Ectodermal cell (in vitro differentiated cells): ENCODE measurements at regions not wholly inside any gene's neighbourhood (a gene's known extent, or its start where the extent isn't known, plus 50 kb on each side); places are given as distances from the start of the nearest gene placed in this dataset.

Experiments used
- H3K27ac ChIP-seq: 2 replicates; pipeline ENCODE4 v1.7.0; 2013; ENCODE audit warnings: mild to moderate bottlenecking, low read depth, low read length; ENCODE audit not compliant: insufficient read depth, poor library complexity, severe bottlenecking
- H3K27me3 ChIP-seq: 2 replicates; pipeline ENCODE4 v1.7.0; 2013; ENCODE audit warnings: mild to moderate bottlenecking, low read length; ENCODE audit not compliant: insufficient read depth, control insufficient read depth, poor library complexity, severe bottlenecking
- H3K36me3 ChIP-seq: one replicate; pipeline ENCODE4 v1.7.0; 2013; ENCODE audit warnings: low read length; ENCODE audit not compliant: control insufficient read depth, insufficient read depth
- H3K4me1 ChIP-seq: one replicate; pipeline ENCODE4 v1.7.0; 2013; ENCODE audit warnings: low read length; ENCODE audit not compliant: control insufficient read depth, insufficient read depth
- H3K4me3 ChIP-seq: 2 replicates; pipeline ENCODE4 v1.7.0; 2013; ENCODE audit warnings: low read depth, low read length, control low read depth; ENCODE audit not compliant: insufficient read depth
- H3K9me3 ChIP-seq: 2 replicates; pipeline ENCODE4 v1.7.0; 2013; ENCODE audit warnings: mild to moderate bottlenecking, low read length, moderate library complexity; ENCODE audit not compliant: control insufficient read depth
- WGBS, 2 experiments: methylation state at CpG; one replicate each; pipeline ENCODE4 v1.1.7; 2013; ENCODE audit warnings: missing lambda C conversion rate in 2 of 2; 5-methylcytosine and 5-hydroxymethylcytosine counted together

GRCh38 chr1:238232084-238232710 is 341.5 kb upstream of the ZP4 start:
- WGBS, 2 experiments, result 87 to 94% methylated on average over 3 of the region's 3 CpGs

GRCh38 chr1:238226810-238227209 is 336.1 kb upstream of the ZP4 start:
- H3K27ac ChIP-seq, result no peak overlapping the region
- no peaks in the 10 kb centered on the region for H3K36me3 ChIP-seq
- H3K4me3 ChIP-seq, result no peak overlapping the region
- H3K9me3 ChIP-seq, result no peaks in the 10 kb centered on the region
- no peaks in the 10 kb centered on the region for H3K27me3 ChIP-seq
- H3K4me1 ChIP-seq, result no peaks in the 10 kb centered on the region
- WGBS, 2 experiments, result 83 to 90% methylated on average over 2 of the region's 2 CpGs

More at GRCh38 chr1:238232084-238232710, 341.5 kb upstream of the ZP4 start:
- no peak overlapping the region for H3K27ac ChIP-seq
- H3K27me3 ChIP-seq, result no peaks in the 10 kb centered on the region
- H3K4me1 ChIP-seq, result no peaks in the 10 kb centered on the region
- no peaks in the 10 kb centered on the region for H3K9me3 ChIP-seq
- H3K36me3 ChIP-seq, result no peaks in the 10 kb centered on the region
- H3K4me3 ChIP-seq, result no peak overlapping the region

DNA sequence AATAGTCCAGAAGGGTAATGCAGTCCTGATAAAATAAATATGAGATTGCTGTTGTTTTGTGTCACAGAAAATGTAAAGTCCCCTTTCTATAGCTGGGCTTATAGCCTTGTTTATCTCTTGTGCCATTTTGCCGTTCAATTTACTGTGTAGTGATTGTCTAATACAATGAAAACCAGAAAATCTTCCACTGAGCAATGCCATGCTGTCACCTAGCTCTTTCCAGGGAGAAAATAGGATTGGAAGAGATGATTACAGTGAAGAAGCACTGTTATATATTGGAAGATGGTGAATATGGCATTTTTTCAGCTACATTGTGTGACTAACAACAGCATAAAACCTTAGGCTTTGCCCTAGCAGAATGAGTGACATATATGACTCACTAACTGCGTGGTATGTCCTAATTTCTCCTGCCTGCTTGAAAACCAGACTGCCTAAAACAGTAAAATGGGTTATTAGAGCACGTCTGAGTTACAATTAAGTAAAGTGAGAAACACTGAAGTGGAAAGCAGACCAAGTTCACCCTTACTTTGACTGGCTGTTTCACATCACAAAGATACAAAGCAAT is 332.4 kb upstream of the ZP4 start:
- 93 to 98% methylated on average over 3 of the region's 3 CpGs for WGBS, 2 experiments
- H3K27ac ChIP-seq, result no peak overlapping the region
- H3K4me1 ChIP-seq, result no peaks in the 10 kb centered on the region
- no peaks in the 10 kb centered on the region for H3K36me3 ChIP-seq
- no peaks in the 10 kb centered on the region for H3K9me3 ChIP-seq
- no peak overlapping the region for H3K4me3 ChIP-seq
- H3K27me3 ChIP-seq, result no peaks in the 10 kb centered on the region

DNA sequence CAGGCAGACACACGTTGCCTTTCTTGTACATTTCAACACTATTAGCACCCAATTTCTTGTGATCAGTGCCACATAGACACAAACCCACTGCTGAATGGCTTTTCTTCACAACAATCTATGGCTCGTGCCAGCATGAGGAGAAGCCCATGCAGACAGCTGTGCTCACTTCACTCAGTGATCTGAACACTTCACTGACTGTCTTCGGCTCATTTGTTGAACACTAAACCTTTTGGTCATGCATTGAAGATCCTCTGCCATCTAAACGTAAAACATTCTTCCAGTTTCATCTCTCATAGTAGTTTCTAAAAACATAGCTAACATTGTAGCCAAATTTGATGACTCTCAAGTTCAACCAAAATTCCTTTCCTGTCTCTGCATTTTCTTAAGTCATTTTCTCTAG is 331.0 kb upstream of the ZP4 start:
- WGBS, 2 experiments, result 90 to 93% methylated on average over 4 of the region's 4 CpGs
- H3K36me3 ChIP-seq, result no peaks in the 10 kb centered on the region
- no peaks in the 10 kb centered on the region for H3K27me3 ChIP-seq
- no peak overlapping the region for H3K4me3 ChIP-seq
- H3K4me1 ChIP-seq, result no peaks in the 10 kb centered on the region
- no peaks in the 10 kb centered on the region for H3K9me3 ChIP-seq
- no peak overlapping the region for H3K27ac ChIP-seq

- Histone ChIP-seq H3K27ac (no peak overlapping the region), H3K36me3 (no peaks in the 10 kb centered on the region), H3K9me3 (no peaks in the 10 kb centered on the region), H3K27me3 (no peaks in the 10 kb centered on the region), H3K4me3 (no peak overlapping the region), H3K4me1 (no peaks in the 10 kb centered on the region)
- 62 to 70% methylated on average over 2 of the region's 2 CpGs for WGBS, 2 experiments
Observed at GRCh38 chr1:238214449-238214848, 323.7 kb upstream of the ZP4 start.

GRCh38 chr1:238205045-238205662 is 314.4 kb upstream of the ZP4 start:
- no peaks in the 10 kb centered on the region for H3K4me1 ChIP-seq
- no peaks in the 10 kb centered on the region for H3K36me3 ChIP-seq
- H3K9me3 ChIP-seq, result no peaks in the 10 kb centered on the region
- no peak overlapping the region for H3K4me3 ChIP-seq
- WGBS, 2 experiments, result 80 to 100% methylated on average over 1 of the region's 2 CpGs
- no peak overlapping the region for H3K27ac ChIP-seq
- H3K27me3 ChIP-seq, result no peaks in the 10 kb centered on the region

GRCh38 chr1:238201992-238202391 is 311.3 kb upstream of the ZP4 start:
- peaks cover 8% of the 10 kb centered on the region for H3K4me1 ChIP-seq
- H3K27ac ChIP-seq, result no peak overlapping the region
- no peaks in the 10 kb centered on the region for H3K9me3 ChIP-seq
- 91 to 100% methylated on average over 2 of the region's 2 CpGs for WGBS, 2 experiments
- H3K27me3 ChIP-seq, result no peaks in the 10 kb centered on the region
- H3K36me3 ChIP-seq, result no peaks in the 10 kb centered on the region
- H3K4me3 ChIP-seq, result no peak overlapping the region

- 13 to 18% methylated on average over 1 of the region's 1 CpG for WGBS, 2 experiments
- no peaks in the 10 kb centered on the region for H3K36me3 ChIP-seq
- H3K27me3 ChIP-seq, result no peaks in the 10 kb centered on the region
- H3K4me1 ChIP-seq, result peaks cover 8% of the 10 kb centered on the region
- no peak overlapping the region for H3K4me3 ChIP-seq
- no peak overlapping the region for H3K27ac ChIP-seq
- H3K9me3 ChIP-seq, result no peaks in the 10 kb centered on the region
Observed at GRCh38 chr1:238199325-238199724, 308.6 kb upstream of the ZP4 start.

GRCh38 chr1:238196516-238196915 is 305.8 kb upstream of the ZP4 start:
- WGBS, 2 experiments, result 97 to 98% methylated on average over 1 of the region's 1 CpG
- H3K4me3 ChIP-seq, result no peak overlapping the region
- peaks cover 8% of the 10 kb centered on the region for H3K4me1 ChIP-seq
- H3K27me3 ChIP-seq, result no peaks in the 10 kb centered on the region
- H3K36me3 ChIP-seq, result no peaks in the 10 kb centered on the region
- H3K9me3 ChIP-seq, result no peaks in the 10 kb centered on the region
- H3K27ac ChIP-seq, result no peak overlapping the region

GRCh38 chr1:238191170-238191569 is 300.4 kb upstream of the ZP4 start:
- WGBS, 2 experiments, result 100% methylated on average over 1 of the region's 1 CpG
- Histone ChIP-seq H3K36me3 (no peaks in the 10 kb centered on the region), H3K9me3 (no peaks in the 10 kb centered on the region), H3K27me3 (no peaks in the 10 kb centered on the region), H3K27ac (no peak overlapping the region), H3K4me3 (no peak overlapping the region), H3K4me1 (no peaks in the 10 kb centered on the region)
